ENCODE measurements at regions not wholly inside any gene's neighbourhood (a gene's known extent, or its start where the extent isn't known, plus 50 kb on each side); places are given as distances from the start of the nearest gene placed in this dataset.

GRCh38 chr6:139996253-139996834 is 621.9 kb upstream of the CITED2 start:
- H3K9ac ChIP-seq (ENCODE audit: low read depth, low read length), result no peak overlapping the region
- H3K4me3 ChIP-seq (ENCODE audit: low read length), result no peak overlapping the region
- 64% methylated on average over 6 of the region's 6 CpGs for WGBS
- peaks cover 3% of the 10 kb centered on the region; the same call in 1 of the 2 replicates for H3K9me3 ChIP-seq (ENCODE audit: insufficient read depth, low read depth, low read length)
- H3K36me3 ChIP-seq (ENCODE audit: insufficient read depth, low read length), result no peaks in the 10 kb centered on the region
- H3K27ac ChIP-seq (ENCODE audit: low read depth, low read length), result no peak overlapping the region
- peaks cover under 1% of the 10 kb centered on the region; the same call in 1 of the 2 replicates for H3K4me1 ChIP-seq (ENCODE audit: insufficient read depth, low read length)
- no peaks in the 10 kb centered on the region for H3K27me3 ChIP-seq (ENCODE audit: insufficient read depth, low read length)

- H3K36me3 ChIP-seq (ENCODE audit: insufficient read depth, low read length), result no peaks in the 10 kb centered on the region
- H3K9me3 ChIP-seq (ENCODE audit: insufficient read depth, low read depth, low read length), result peaks cover 2% of the 10 kb centered on the region; the same call in 1 of the 2 replicates
- H3K27me3 ChIP-seq (ENCODE audit: insufficient read depth, low read length), result no peaks in the 10 kb centered on the region
- H3K4me3 ChIP-seq (ENCODE audit: low read length), result no peak overlapping the region
- H3K4me1 ChIP-seq (ENCODE audit: insufficient read depth, low read length), result peaks cover 8% of the 10 kb centered on the region
- H3K9ac ChIP-seq (ENCODE audit: low read depth, low read length), result no peak overlapping the region
- no peak overlapping the region for H3K27ac ChIP-seq (ENCODE audit: low read depth, low read length)
Observed at GRCh38 chr6:139994998-139995397, 620.5 kb upstream of the CITED2 start.

- Histone ChIP-seq H3K4me1 (ENCODE audit: insufficient read depth, low read length) (peaks cover 8% of the 10 kb centered on the region), H3K4me3 (ENCODE audit: low read length) (no peak overlapping the region), H3K27me3 (ENCODE audit: insufficient read depth, low read length) (no peaks in the 10 kb centered on the region), H3K9ac (ENCODE audit: low read depth, low read length) (0 out of 2 replicates have a peak overlapping the region, but pooled peaks have one; percentile 9), H3K27ac (ENCODE audit: low read depth, low read length) (no peak overlapping the region), H3K9me3 (ENCODE audit: insufficient read depth, low read depth, low read length) (no peaks in the 10 kb centered on the region), H3K36me3 (ENCODE audit: insufficient read depth, low read length) (no peaks in the 10 kb centered on the region)
- 87% methylated on average over 8 of the region's 8 CpGs for WGBS
Observed at GRCh38 chr6:139990856-139991465, 616.5 kb upstream of the CITED2 start.

GRCh38 chr6:139990026-139990686 is 615.7 kb upstream of the CITED2 start:
- Histone ChIP-seq H3K9me3 (ENCODE audit: insufficient read depth, low read depth, low read length) (no peaks in the 10 kb centered on the region), H3K9ac (ENCODE audit: low read depth, low read length) (no peak overlapping the region), H3K27me3 (ENCODE audit: insufficient read depth, low read length) (no peaks in the 10 kb centered on the region), H3K4me1 (ENCODE audit: insufficient read depth, low read length) (peaks cover 8% of the 10 kb centered on the region), H3K36me3 (ENCODE audit: insufficient read depth, low read length) (no peaks in the 10 kb centered on the region), H3K4me3 (ENCODE audit: low read length) (no peak overlapping the region), H3K27ac (ENCODE audit: low read depth, low read length) (no peak overlapping the region)
- 61% methylated on average over 3 of the region's 4 CpGs for WGBS

GRCh38 chr6:139988685-139989084 is 614.2 kb upstream of the CITED2 start:
- Histone ChIP-seq H3K27ac (ENCODE audit: low read depth, low read length) (no peak overlapping the region), H3K27me3 (ENCODE audit: insufficient read depth, low read length) (no peaks in the 10 kb centered on the region), H3K9me3 (ENCODE audit: insufficient read depth, low read depth, low read length) (no peaks in the 10 kb centered on the region), H3K9ac (ENCODE audit: low read depth, low read length) (no peak overlapping the region), H3K36me3 (ENCODE audit: insufficient read depth, low read length) (no peaks in the 10 kb centered on the region), H3K4me1 (ENCODE audit: insufficient read depth, low read length) (peaks cover 8% of the 10 kb centered on the region), H3K4me3 (ENCODE audit: low read length) (no peak overlapping the region)

GRCh38 chr6:139987091-139987490 is 612.6 kb upstream of the CITED2 start:
- H3K9ac ChIP-seq (ENCODE audit: low read depth, low read length), result no peak overlapping the region
- no peak overlapping the region for H3K4me3 ChIP-seq (ENCODE audit: low read length)
- H3K27ac ChIP-seq (ENCODE audit: low read depth, low read length), result no peak overlapping the region
- no peaks in the 10 kb centered on the region for H3K36me3 ChIP-seq (ENCODE audit: insufficient read depth, low read length)
- H3K27me3 ChIP-seq (ENCODE audit: insufficient read depth, low read length), result no peaks in the 10 kb centered on the region
- H3K9me3 ChIP-seq (ENCODE audit: insufficient read depth, low read depth, low read length), result no peaks in the 10 kb centered on the region
- peaks cover 23% of the 10 kb centered on the region for H3K4me1 ChIP-seq (ENCODE audit: insufficient read depth, low read length)

- Histone ChIP-seq H3K27ac (ENCODE audit: low read depth, low read length) (no peak overlapping the region), H3K4me1 (ENCODE audit: insufficient read depth, low read length) (peaks cover 28% of the 10 kb centered on the region), H3K4me3 (ENCODE audit: low read length) (no peak overlapping the region), H3K27me3 (ENCODE audit: insufficient read depth, low read length) (no peaks in the 10 kb centered on the region), H3K9me3 (ENCODE audit: insufficient read depth, low read depth, low read length) (no peaks in the 10 kb centered on the region), H3K36me3 (ENCODE audit: insufficient read depth, low read length) (no peaks in the 10 kb centered on the region), H3K9ac (ENCODE audit: low read depth, low read length) (no peak overlapping the region)
Observed at GRCh38 chr6:139985236-139985815, 610.9 kb upstream of the CITED2 start.

GRCh38 chr6:139984317-139984716 is 609.9 kb upstream of the CITED2 start:
- H3K27me3 ChIP-seq (ENCODE audit: insufficient read depth, low read length), result no peaks in the 10 kb centered on the region
- WGBS, result 98% methylated on average over 6 of the region's 6 CpGs
- no peaks in the 10 kb centered on the region for H3K9me3 ChIP-seq (ENCODE audit: insufficient read depth, low read depth, low read length)
- H3K4me1 ChIP-seq (ENCODE audit: insufficient read depth, low read length), result peaks cover 35% of the 10 kb centered on the region
- no peak overlapping the region for H3K4me3 ChIP-seq (ENCODE audit: low read length)
- H3K36me3 ChIP-seq (ENCODE audit: insufficient read depth, low read length), result no peaks in the 10 kb centered on the region
- no peak overlapping the region for H3K9ac ChIP-seq (ENCODE audit: low read depth, low read length)
- no peak overlapping the region for H3K27ac ChIP-seq (ENCODE audit: low read depth, low read length)

- Histone ChIP-seq H3K27ac (ENCODE audit: low read depth, low read length) (no peak overlapping the region), H3K9ac (ENCODE audit: low read depth, low read length) (no peak overlapping the region), H3K9me3 (ENCODE audit: insufficient read depth, low read depth, low read length) (no peaks in the 10 kb centered on the region), H3K27me3 (ENCODE audit: insufficient read depth, low read length) (no peaks in the 10 kb centered on the region), H3K4me1 (ENCODE audit: insufficient read depth, low read length) (peaks cover 38% of the 10 kb centered on the region), H3K36me3 (ENCODE audit: insufficient read depth, low read length) (no peaks in the 10 kb centered on the region), H3K4me3 (ENCODE audit: low read length) (no peak overlapping the region)
- WGBS, result 94% methylated on average over 5 of the region's 5 CpGs
Observed at GRCh38 chr6:139983555-139984276, 609.3 kb upstream of the CITED2 start.

- H3K4me1 ChIP-seq (ENCODE audit: insufficient read depth, low read length), result peaks cover 40% of the 10 kb centered on the region
- no peak overlapping the region for H3K4me3 ChIP-seq (ENCODE audit: low read length)
- H3K27me3 ChIP-seq (ENCODE audit: insufficient read depth, low read length), result no peaks in the 10 kb centered on the region
- H3K9me3 ChIP-seq (ENCODE audit: insufficient read depth, low read depth, low read length), result no peaks in the 10 kb centered on the region
- H3K27ac ChIP-seq (ENCODE audit: low read depth, low read length), result peak overlapping the region; percentile 46; the same call in 1 of the 2 replicates
- 60% methylated on average over 4 of the region's 4 CpGs for WGBS
- H3K9ac ChIP-seq (ENCODE audit: low read depth, low read length), result peak overlapping the region; percentile 38; the same call in 1 of the 2 replicates
- no peaks in the 10 kb centered on the region for H3K36me3 ChIP-seq (ENCODE audit: insufficient read depth, low read length)
Observed at GRCh38 chr6:139982652-139983295, 608.3 kb upstream of the CITED2 start.
